NB4 (cell line): ENCODE measurements at regions not wholly inside any gene's neighbourhood (a gene's known extent, or its start where the extent isn't known, plus 50 kb on each side); places are given as distances from the start of the nearest gene placed in this dataset.
"Not testable (repeated sequence)": the region's sequence is repeated elsewhere in the genome, so short reads cannot be mapped to it uniquely, and the experiment has no call there.

Experiments
- MYC ChIP-seq: IDR thresholded peaks from 2 replicates; pipeline ENCODE4 v1.6.1; 2011; ENCODE audit warnings: low read depth, low read length
- POLR2A ChIP-seq: IDR thresholded peaks from 2 replicates; pipeline ENCODE4 v1.6.1; 2011; ENCODE audit warnings: mild to moderate bottlenecking; ENCODE audit not compliant: insufficient read length; ENCODE audit errors: extremely low read depth
- TF ChIP-seq, protein P1 (sequence below): IDR thresholded peaks from one replicate; pipeline ENCODE4 v1.5.1; 2012; ENCODE audit warnings: low read depth, low read length
- TF ChIP-seq, protein P2 (sequence below): IDR thresholded peaks from 2 replicates; pipeline ENCODE4 v1.6.1; 2011; ENCODE audit warnings: low read depth, low read length

DNA sequence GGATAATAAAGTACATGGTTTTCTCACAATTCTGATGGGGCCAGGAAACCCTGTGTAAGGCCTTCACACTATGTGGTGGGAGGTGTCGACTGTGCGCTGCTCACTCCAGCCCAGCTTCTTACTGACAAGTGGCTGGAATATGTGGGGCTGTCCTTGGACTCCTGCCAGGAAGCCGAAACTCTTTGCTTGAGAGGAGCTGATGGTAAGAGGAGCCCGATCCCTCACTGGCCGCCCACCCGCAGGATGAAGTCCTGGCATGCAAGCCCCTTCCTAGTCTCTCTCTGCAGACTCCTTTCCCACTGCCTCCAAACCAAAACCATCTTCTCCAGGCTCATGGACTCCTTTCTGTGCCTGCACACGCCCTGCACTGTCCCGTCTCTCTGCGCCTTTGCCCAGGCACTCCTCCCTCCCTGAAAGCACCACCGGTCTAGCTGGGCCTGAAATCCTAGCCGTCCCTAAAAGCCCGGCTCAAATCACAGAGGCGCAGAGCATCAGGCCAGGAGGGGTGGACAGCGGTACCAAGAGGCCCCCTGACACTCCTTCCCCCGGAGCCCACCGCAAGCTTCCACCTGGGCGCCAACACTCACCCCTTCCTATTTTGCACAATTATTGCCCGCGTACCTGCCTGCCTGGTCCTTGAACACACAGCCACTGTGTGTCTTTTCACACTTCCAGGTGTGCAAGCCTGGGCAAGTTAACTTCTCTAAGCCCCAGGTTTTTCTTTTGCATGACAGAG is 125.8 kb upstream of the ZNF746 start:
- TF ChIP-seq, protein P1, sequence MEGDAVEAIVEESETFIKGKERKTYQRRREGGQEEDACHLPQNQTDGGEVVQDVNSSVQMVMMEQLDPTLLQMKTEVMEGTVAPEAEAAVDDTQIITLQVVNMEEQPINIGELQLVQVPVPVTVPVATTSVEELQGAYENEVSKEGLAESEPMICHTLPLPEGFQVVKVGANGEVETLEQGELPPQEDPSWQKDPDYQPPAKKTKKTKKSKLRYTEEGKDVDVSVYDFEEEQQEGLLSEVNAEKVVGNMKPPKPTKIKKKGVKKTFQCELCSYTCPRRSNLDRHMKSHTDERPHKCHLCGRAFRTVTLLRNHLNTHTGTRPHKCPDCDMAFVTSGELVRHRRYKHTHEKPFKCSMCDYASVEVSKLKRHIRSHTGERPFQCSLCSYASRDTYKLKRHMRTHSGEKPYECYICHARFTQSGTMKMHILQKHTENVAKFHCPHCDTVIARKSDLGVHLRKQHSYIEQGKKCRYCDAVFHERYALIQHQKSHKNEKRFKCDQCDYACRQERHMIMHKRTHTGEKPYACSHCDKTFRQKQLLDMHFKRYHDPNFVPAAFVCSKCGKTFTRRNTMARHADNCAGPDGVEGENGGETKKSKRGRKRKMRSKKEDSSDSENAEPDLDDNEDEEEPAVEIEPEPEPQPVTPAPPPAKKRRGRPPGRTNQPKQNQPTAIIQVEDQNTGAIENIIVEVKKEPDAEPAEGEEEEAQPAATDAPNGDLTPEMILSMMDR, result not testable (repeated sequence)
- not testable (repeated sequence) for TF ChIP-seq POLR2A, MYC
- TF ChIP-seq, protein P2, sequence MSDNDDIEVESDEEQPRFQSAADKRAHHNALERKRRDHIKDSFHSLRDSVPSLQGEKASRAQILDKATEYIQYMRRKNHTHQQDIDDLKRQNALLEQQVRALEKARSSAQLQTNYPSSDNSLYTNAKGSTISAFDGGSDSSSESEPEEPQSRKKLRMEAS, result not testable (repeated sequence)
